Frontal cortex (tissue), 3 donors: ENCODE measurements at regions not wholly inside any gene's neighbourhood (a gene's known extent, or its start where the extent isn't known, plus 50 kb on each side); places are given as distances from the start of the nearest gene placed in this dataset.
A peak's percentile ranks its signal among the peaks of the same experiment; 100 is the strongest.

Experiments used
- DNase-seq, 2 donors: peaks; one replicate each; pipeline ENCODE4 v3.0.0; 2012; ENCODE audit warnings: low spot score in 2 of 2
- FAIRE-seq: peaks from 2 replicates; lab custom pipeline; 2012; peaks lifted over from hg19 to GRCh38; lab: Jason Lieb, UNC
- donor health status: control.
- donor health status: control.
- donor health status: control.

DNA sequence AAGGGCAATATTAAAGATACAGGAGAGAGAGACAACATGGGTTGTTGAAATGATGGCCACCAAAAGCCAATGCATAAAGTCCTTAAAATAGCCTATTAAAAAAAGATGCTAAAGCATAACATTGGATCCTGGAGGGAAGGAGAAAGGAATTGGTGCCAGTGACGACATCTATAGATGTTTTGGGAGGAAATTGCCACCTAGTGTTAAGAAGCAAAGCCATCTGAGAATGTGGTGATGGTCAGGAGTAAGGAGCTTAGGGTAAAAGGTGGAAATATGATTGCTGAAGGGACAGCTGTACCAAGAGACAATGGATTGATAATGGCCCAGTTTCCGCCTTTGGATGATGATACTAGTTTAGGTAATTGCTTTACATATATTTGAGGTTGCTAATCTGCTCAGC, 85.1 kb downstream of the TMEM30B start:
- FAIRE-seq, result no peak
- no peak for DNase-seq

DNA sequence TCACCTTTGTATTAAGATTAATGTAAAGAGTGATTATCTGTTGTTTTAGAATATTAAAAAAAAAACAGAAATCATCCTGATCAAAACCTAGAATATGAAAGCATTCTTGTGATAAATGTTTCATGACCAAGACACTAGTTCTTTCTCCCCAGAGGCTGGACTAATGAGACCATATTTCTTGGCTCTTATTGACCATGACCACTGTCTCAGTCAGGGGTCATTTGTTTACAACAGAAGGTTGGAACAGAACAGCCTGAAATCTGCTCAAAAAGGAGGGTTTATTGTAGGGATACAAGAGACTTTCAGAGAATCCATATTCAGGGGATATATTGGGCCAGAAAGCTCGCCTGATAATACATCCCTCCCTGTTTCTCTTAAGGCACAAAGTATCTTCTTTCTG, 87.7 kb downstream of the TMEM30B start:
- DNase-seq (no peak), FAIRE-seq (no peak)

DNA sequence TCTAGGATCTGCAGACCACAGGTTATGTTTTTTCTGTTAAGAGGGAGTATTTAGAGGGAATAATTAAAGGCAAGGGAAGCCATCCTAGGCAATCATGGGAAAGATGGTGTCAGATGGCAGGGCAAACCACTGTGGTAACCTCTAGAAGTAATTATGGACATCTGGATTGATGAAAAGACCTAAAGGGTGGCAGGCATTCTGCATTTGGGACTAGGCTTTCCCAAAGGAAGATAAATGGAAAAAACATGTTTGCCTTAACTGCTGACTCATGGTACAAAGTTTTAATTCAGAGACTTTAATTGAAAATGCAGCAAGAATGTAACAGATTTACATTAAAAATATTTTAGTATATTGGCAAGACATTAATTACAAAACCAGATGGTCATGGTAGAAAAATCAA, 88.1 kb downstream of the TMEM30B start:
- DNase-seq (no peak), FAIRE-seq (no peak)

DNA sequence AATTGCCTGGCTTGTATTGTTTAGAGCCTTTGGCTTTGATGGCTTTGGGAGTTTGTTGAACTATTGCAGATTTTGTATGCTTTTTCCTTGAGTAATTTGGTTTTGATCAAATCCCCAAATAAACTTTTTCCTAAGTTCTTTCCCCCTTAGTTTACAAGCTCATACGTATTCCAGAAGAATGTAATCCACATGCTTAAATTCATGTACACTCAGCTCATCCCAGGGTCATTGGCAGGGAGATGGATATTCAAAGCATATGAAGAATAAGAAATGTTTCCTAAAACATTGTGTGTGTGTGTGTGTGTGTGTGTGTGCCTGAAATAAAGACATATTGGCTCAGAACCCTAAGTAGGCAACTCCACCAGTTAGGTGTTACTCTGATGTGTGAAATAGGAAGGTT, 89.4 kb downstream of the TMEM30B start:
- DNase-seq (no peak), FAIRE-seq (no peak)

DNA sequence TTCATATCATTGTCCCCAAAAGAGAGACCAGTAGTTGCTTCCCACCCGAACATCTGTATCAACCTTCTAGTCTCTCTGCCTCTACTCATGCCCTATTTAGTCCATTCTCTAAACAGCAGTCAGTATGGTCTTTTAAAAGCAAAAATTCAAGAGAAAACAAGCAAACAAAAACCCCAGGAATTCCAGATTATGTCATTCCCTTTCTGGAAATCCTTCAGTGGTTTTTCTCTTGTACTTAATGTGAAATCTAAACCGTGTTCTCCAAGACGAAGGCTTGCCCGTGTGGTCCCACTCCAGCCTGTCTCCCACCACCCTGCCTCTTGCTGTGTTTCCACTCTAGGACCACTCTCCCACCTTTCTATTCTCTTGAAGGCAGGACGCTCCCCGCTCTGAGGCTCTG, 90.8 kb downstream of the TMEM30B start:
- no peak for DNase-seq
- FAIRE-seq, result no peak

DNA sequence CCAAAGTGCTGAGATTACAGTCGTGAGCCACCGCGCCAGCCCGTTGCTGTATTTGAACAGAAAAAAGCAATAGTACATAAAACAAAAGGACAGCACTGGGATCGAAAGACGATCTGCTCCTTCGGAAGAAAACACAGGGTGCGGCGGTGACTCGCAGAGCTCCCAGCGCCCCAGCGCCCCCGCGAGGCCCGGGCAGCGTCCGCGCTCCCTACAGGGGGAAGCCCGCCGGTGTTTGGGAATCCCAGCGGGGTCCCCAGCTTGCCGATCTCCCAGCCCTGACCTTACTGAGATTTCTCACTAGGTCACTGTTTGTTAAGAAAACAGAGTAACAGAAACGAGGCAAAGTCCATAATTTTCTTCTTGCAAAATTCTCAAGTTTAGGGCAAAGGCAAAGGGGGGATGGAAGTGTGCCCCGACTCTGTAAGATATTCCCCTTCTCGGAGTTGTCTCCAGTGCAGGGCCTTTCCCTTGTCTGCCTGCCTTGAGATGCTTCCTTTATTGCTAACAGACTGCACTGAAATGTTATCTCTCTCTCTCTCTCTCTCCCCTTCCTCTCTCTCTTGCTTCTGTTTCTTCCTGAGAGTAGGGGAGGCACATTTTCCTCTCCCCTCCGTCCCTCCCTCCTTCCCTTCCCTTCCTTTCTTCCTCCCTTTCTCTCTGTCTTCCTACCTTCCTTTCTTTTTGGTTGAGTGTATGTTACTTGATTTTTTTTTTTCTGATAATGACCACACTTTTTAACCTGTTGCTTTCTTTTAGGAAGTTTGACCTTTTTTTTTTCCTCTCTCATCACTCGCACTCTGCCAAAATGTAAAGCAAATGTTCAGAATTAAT, 91.9 kb downstream of the TMEM30B start:
- DNase-seq (peak; percentile 38 to 47), FAIRE-seq (no peak)

DNA sequence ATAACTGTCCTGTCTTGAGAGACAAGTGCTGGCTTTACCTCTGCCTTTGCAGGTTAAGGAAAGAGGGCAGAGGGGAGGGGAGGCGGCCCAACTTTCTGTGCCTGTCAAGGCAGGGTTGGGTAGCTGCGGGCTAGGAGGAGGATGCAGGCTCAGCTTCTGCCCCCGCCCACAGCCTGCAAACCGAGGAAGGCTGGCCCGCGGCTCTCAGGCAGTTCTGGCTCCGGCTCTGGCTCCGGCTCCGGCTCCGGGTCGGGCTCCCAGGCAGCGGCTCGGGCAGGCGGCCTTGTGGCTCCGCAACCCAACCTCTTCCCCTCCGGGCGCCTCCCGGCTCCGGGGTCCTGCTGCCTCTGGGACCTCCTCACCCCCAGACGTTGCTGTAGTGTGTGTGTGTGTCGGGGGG, 92.9 kb downstream of the TMEM30B start:
- FAIRE-seq (no peak), DNase-seq (no peak)

DNA sequence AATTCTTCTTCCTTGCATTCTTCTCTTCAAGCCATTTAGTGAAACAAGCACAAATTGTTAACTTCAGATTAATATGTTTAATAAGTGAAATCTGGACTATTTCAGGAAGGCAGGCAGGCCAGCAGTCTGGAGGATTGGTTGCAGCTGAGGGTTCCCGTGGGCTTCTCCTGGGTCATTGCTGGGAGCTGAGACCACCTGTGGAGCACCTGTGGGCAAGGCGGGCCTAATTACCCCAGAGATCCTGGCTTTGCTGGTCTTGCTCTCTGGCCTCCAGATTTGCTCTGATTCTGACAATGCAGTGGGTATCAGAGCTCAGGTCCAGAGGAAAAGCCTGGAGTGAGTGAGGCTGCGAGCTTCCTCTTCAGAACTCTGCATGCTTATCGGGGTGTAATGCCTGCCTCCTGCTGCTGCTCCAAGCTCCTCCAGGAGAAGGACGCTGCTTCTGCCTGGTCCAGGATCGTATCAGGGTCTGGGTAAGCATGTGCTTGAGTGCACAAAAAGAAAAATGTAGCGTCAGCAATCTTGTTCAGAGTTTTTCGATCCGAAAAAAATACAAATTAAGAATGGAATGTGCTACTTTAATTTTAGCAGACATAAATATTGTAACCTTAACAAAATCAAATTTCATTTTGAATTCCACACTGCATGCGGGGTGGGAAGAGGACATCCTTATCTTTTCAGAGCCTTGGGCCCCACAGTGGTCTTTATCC, 93.8 kb downstream of the TMEM30B start:
- FAIRE-seq (no peak), DNase-seq (no peak)

DNA sequence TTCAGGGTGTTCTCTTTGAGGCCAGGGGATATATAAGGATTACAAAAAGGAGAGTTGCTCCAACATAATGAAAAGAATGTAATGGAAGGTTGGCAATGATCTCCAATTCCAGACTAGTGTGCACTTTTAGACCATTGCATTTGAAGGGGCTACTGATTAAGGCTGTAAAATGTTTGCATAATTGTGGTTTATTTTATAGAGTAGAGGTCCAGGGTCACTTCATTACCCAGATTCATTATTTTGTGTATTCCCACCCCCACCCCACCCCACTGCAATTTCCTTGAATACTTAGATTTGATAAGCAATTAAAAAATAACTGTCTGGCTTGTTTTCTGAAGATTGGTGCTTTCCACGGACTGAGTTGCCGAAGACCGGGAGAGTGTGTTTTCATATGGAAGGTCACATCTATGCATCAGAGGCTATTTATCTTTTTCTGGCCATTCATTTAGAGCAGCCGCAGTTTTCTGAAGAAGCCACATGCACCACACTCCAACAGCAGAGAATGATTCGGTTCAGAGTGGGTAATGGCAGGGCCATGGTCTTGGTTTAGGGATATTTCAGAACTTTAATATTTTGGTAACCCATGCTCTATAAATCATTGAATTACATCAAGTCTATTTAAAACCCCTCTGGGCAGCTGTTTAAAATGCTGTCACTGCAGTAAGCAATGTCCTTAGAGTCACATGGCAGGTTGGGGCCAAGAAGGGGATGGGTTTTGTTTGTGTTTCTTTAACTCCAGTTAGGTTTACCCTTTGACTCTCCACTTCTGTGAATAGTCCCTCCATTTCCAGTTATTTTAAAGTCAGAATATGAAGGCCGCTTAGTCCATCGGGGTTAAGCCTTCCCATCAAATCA, 94.6 kb downstream of the TMEM30B start:
- FAIRE-seq, result no peak
- DNase-seq, result no peak

DNA sequence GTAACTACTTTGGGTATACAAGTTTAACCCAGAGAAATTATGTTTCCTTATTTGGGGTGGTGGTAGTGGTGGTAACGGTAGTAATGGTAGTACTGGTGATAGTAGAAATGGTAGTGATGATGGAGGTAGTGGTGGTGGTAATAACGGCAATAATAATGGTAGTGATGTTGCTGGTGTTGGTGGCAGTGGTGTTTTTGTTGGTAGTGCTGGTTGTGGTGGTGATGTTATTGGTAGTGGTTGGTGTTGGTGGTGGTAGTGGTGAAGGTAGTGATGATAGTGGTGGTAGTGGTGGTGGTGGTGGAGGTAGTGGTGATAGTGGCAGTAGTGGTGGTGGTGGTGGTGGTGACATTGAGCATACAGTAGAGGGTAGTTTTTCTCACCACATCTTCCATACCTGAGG, 95.6 kb downstream of the TMEM30B start:
- FAIRE-seq (no peak), DNase-seq (no peak)

DNA sequence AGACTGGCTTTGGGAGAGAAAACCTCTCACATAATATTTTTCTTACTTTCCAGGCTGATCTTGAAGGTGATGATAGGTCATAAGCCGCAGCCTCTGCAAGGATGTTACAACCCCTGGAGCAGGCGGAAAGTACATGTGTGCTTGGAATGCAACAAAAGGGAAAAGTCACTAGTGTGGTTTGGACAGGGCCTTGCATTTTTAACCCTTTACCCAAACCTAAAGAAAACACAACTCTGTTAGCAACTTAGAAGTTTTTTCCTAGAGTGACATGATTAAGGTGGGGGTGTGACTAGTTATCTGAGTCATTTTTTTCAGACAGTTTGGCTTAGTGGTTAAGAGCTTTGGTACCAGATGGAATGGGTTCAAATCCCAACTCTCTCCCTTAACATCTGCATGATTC, 97.0 kb downstream of the TMEM30B start:
- FAIRE-seq (no peak), DNase-seq (no peak)

DNA sequence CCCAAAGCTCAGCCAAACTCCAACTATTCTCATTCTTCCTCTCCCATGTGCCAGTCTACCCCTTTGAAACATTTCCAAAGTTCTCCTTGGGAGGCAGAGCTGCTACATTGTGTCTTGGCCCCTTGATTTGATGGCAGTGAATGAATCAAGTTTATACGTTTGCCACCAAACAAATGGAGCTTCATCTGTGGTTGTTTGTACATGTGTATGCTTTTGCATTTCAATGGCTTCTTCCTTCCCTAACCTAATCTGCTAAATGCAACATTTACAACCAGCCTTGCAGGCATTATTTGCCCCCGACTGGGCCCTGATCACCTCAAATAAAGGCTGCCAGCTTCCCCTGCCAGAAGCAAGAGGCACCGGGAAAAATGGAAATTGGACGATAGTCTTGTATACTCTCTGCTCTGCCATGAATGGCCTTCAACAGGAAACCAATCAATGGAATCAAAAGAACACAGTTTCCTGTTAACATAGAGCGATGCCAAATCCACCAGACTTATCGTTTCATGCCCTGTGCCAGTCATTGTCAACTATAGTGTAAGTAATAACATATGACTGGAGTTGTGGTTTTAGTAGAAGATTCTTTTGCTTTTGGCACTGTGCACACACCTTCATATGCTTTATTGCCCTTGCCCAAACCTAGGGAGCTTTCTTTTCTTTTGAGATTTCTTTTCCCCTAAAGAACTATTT, 97.8 kb downstream of the TMEM30B start:
- DNase-seq (no peak), FAIRE-seq (no peak)

DNA sequence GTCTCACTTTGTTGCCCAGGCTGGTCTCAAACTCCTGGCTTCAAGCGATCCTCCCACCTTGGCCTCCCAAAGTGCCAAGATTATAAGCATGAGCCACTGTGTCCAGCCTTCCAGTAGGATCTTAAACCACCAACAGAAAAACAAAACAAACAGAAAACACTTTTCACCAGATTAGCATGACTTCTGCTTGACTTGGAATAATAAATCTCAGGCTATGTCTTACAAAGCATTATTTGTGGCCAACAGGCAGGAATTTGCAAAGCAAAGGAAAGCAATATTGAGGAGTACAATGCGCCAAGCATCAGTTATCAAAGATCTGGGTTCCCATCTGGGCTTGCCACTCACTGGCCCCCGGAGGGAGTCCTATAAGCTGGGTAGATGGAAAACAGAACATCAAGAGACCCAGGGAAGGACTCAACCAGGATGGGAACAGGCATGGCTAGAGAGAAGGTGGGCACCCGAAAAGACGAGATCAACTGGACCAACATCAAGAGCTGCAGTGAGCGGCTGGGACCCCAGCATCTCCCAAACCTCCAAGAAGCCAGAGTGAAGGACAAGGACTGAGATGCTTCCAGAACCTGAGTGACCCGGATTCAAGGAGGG, 101.2 kb downstream of the TMEM30B start:
- FAIRE-seq, result no peak
- no peak for DNase-seq

DNA sequence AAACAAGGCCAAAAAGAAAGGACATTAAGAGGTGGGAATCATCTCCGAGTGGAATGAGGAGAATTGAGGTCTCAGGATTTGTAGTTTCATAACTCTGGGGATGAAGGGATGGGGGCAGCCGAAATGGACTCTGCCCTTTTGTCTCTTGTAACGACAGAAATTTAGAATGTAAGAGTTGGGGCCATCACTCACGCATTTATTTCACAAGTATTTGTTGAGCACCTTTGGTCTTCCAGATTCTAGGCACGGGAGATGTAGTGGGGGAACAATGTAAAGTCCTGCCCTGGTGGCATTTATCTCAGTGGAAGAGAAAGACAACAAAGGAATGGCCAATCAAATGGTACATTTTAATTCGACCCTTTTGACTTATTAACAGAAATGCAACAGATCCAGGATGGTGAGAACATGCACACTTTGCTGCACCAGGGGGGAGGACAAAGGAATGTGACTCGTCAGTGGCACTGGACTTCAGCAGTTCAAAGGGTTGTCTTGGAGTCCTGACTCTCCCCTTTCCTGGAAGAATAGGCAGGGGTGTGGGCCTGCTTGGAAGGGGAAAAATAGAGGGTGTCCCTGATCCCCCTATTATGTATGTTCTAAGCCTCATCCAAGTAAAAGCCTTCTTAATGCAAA, 102.0 kb downstream of the TMEM30B start:
- no peak for DNase-seq
- FAIRE-seq, result no peak

DNA sequence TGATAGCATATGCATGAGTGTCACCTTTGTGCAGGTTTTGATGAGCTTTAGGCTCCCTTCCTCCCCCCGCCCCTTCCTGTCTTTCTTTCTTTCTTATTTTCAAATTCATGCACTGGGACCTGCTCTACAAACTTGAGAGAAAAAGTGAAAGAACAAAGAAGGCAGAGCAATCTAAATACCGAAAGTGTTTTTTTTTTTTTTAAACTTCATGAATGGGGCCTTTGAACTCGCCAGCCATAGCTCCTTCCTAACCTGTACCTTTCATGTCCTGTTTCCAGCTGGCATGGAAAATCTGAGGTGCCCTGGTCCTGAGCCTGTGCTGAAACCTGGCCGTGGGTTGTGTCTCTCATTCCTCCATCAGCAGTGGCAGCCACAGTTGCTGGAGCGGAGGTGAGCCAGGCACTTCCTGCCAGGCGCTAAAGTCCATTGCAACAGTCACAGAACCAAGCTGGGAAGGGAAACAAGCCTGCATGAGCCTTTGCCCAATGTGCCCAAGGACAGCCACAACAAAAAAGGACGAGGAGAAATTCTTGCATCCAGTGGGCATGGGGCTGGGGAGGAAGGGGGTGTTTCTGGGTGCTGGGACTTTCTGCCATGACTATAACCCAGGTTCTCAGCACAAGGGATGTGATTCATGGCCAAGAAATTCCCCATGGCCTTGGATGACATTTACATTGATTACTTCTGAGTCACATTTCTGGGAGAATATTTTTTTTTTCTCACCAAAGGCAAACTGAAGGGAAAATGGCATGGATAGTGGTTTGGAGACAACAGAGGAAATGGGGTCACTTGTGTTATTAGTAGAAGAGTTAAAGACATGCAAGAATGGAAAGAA, 102.7 kb downstream of the TMEM30B start:
- no peak for FAIRE-seq
- no peak for DNase-seq

DNA sequence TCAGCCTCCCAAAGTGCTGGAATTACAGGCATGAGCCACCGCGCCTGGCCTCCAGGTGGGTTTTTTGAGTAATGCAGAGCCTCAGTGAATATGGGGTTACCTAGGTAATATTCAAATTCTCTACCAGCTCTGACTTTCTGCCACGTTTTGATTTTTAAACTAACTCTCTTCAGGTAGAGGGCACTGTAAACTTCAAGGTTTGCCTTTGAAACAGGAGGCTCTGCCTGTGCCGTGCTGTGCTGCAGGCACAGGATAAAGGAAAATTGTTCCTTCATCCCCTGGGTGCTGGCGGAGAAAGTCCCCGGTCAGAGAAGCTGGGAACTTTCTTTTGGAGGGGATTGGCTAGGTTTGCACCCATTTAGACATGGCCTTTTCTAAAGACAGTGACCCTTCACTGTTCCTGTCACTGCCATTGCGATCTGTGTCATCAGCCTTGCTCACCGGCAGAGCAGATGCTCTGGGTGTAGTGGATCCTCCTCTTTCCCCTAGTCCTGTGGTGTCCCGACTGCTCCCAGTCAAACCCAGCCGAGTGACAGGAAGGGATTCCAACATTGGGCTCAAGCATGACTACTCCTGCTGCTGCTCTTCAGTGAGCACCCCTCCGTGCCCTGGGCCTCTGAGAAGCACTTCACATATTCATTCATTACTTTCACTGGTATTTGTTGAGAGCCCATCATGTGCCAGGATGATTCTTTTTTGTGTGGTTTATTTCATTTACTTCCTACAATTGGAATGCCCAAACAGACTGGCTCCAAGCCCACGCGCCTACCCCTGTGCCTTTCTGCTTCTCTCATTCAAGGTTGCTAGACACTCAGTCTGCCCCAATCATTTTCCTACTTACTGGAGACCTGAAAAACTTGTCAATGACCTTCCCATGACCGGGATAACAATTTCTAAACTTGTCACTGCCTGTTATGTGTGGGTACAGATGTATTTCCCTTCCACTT, 103.6 kb downstream of the TMEM30B start:
- DNase-seq, result no peak
- FAIRE-seq, result no peak

DNA sequence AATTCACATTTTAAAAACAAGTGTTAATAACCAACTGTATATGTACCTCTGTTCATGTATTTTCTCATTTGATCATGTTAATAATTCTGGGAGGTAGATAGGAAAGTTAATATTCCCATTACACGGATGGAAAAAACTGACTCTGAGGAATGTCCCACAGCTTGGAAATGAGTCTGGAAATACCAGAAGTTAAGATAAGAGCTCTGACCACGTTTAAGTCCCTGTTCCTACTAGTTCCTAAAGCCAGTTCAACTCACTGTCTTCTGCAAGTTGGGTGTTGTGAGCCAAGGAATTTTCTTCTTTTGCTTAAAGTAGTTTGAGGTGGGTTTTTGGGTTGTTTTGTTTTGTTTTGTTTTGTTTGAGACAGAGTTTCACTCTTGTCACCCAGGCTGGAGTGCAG, 104.5 kb downstream of the TMEM30B start:
- FAIRE-seq (no peak), DNase-seq (no peak)
